Adrenal gland (tissue), 9 donors: ENCODE measurements at regions not wholly inside any gene's neighbourhood (a gene's known extent, or its start where the extent isn't known, plus 50 kb on each side); places are given as distances from the start of the nearest gene placed in this dataset.
"Not testable (repeated sequence)": the region's sequence is repeated elsewhere in the genome, so short reads cannot be mapped to it uniquely, and the experiment has no call there.

Experiments used
- DNase-seq, 7 donors: peaks; one replicate each; pipeline ENCODE4 v3.0.0-alpha.2; 2019 to 2020
- H3K27ac ChIP-seq, 5 donors: fragments of 200-600 bp; sonication (generic) in 4 of 5; 1 replicate in 3 of 5; 2 replicates in 2 of 5; pipeline versions ENCODE4 v1.5.1 to v1.8.0; 2016 to 2020; ENCODE audit warnings: mild to moderate bottlenecking in 1 of 5
- H3K27me3 ChIP-seq: fragments of 200-600 bp; 2 replicates; pipeline ENCODE4 v1.8.0; 2021
- H3K36me3 ChIP-seq, 2 donors: fragments of 200-600 bp; replicated peaks in 1 of 2; 1 replicate in 1 of 2; 2 replicates in 1 of 2; pipeline versions ENCODE4 v1.5.1 to v1.8.0; 2018 to 2022
- H3K4me1 ChIP-seq, 2 donors: fragments of 200-600 bp; replicated peaks in 1 of 2; 1 replicate in 1 of 2; 2 replicates in 1 of 2; pipeline versions ENCODE4 v1.5.1 to v1.8.0; 2018 to 2021
- H3K4me3 ChIP-seq, 4 donors: fragments of 200-600 bp; sonication (generic) in 3 of 4; one replicate each; pipeline ENCODE4 v1.5.1; 2016 to 2018
- H3K9me3 ChIP-seq, 3 donors: fragments of 200-600 bp; sonication (generic) in 1 of 3; replicated peaks in 1 of 3; 1 replicate in 2 of 3; 2 replicates in 1 of 3; pipeline versions ENCODE4 v1.5.1 to v1.8.0; 2016 to 2021
- POLR2A ChIP-seq, 2 donors: fragments of 450-650 bp; IDR thresholded peaks; one replicate each; pipeline ENCODE4 v1.6.1; 2017; ENCODE audit warnings: antibody characterized with exemption in 2 of 2, mild to moderate bottlenecking in 2 of 2, moderate library complexity in 1 of 2
- WGBS, 4 donors: extraction: QIAGEN DNeasy Blood & Tissue Kit in 2 of 4; methylation state at CpG; one replicate each; pipeline versions ENCODE4 v1.1.5 to v1.1.7; 2013 to 2017; 5-methylcytosine and 5-hydroxymethylcytosine counted together
- intact Hi-C, 2 donors: fragments of 100-400 bp; cut with DNase I; formaldehyde crosslinking; loops; one replicate each; pipeline versions ENCODE4 v1.14.1 to v1.15.0; 2022 to 2023
- TF ChIP-seq, protein P1 (sequence below), 6 experiments: fragments of 450-650 bp in 4 of 6; fragments of 200-600 bp in 2 of 6; sonication (generic) in 1 of 6; IDR thresholded peaks; 1 replicate in 5 of 6; 2 replicates in 1 of 6; pipeline versions ENCODE4 v1.5.1 to v1.8.0; 2016 to 2021; ENCODE audit warnings: antibody characterized with exemption in 6 of 6, mild to moderate bottlenecking in 2 of 6, moderate library complexity in 1 of 6
- donor health status: healthy with polysubstance abuse.
- donor health status: Bipolar disorder and iron deficiency.
- donor health status: DM: yes; HTN: yes; CAD: no.
- donor health status: DM: no; HTN: no; CAD: no.
- donor health status: DM: no; HTN: no; CAD: no.

GRCh38 chr5:115695310-115695880 lies 69.6 kb upstream of the TMED7 start:
- WGBS, 4 donors: 86 to 93% (median 92%) methylated on average over 4 of the region's 4 CpGs
- no peak for TF ChIP-seq POLR2A (IDR thresholded peaks at IDR 0.05)
- TF ChIP-seq, protein P1, sequence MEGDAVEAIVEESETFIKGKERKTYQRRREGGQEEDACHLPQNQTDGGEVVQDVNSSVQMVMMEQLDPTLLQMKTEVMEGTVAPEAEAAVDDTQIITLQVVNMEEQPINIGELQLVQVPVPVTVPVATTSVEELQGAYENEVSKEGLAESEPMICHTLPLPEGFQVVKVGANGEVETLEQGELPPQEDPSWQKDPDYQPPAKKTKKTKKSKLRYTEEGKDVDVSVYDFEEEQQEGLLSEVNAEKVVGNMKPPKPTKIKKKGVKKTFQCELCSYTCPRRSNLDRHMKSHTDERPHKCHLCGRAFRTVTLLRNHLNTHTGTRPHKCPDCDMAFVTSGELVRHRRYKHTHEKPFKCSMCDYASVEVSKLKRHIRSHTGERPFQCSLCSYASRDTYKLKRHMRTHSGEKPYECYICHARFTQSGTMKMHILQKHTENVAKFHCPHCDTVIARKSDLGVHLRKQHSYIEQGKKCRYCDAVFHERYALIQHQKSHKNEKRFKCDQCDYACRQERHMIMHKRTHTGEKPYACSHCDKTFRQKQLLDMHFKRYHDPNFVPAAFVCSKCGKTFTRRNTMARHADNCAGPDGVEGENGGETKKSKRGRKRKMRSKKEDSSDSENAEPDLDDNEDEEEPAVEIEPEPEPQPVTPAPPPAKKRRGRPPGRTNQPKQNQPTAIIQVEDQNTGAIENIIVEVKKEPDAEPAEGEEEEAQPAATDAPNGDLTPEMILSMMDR (IDR thresholded peaks at IDR 0.05): no peak

GRCh38 chr5:115691814-115692213 lies 66.0 kb upstream of the TMED7 start:
- H3K27me3 ChIP-seq, H3K36me3 ChIP-seq, H3K27ac ChIP-seq, DNase-seq, intact Hi-C loops, H3K4me1 ChIP-seq, H3K9me3 ChIP-seq, H3K4me3 ChIP-seq: not testable (repeated sequence)
- 81 to 98% (median 91%) methylated on average over 3 of the region's 3 CpGs for WGBS, 4 donors

More at GRCh38 chr5:115695310-115695880, 69.6 kb upstream of the TMED7 start:
- Histone ChIP-seq H3K36me3 (no peaks in the 10 kb centered on the region), H3K4me3 (no peak overlapping the region), H3K4me1 (no peaks in the 10 kb centered on the region), H3K27me3 (no peaks in the 10 kb centered on the region), H3K9me3 (no peaks in the 10 kb centered on the region), H3K27ac (no peak overlapping the region)
- intact Hi-C loops: no loop called here
- DNase-seq: no peak

GRCh38 chr5:115686738-115687074 lies 60.9 kb upstream of the TMED7 start:
- H3K9me3 ChIP-seq: no peaks in the 10 kb centered on the region
- no peak overlapping the region for H3K4me3 ChIP-seq
- no peak overlapping the region for H3K27ac ChIP-seq
- H3K36me3 ChIP-seq: no peaks in the 10 kb centered on the region
- WGBS, 4 donors: 69 to 85% (median 75%) methylated on average over 1 of the region's 1 CpG
- no peak for TF ChIP-seq POLR2A (IDR thresholded peaks at IDR 0.05)
- TF ChIP-seq, protein P1 (IDR thresholded peaks at IDR 0.05): no peak
- H3K27me3 ChIP-seq: no peaks in the 10 kb centered on the region
- DNase-seq: no peak
- intact Hi-C loops: no loop called here
- no peaks in the 10 kb centered on the region for H3K4me1 ChIP-seq

GRCh38 chr5:115686051-115686737 lies 60.4 kb upstream of the TMED7 start:
- H3K9me3 ChIP-seq: no peaks in the 10 kb centered on the region
- no peaks in the 10 kb centered on the region for H3K36me3 ChIP-seq
- H3K4me1 ChIP-seq: no peaks in the 10 kb centered on the region
- H3K27me3 ChIP-seq: no peaks in the 10 kb centered on the region
- TF ChIP-seq POLR2A (IDR thresholded peaks at IDR 0.05): no peak
- TF ChIP-seq, protein P1 (IDR thresholded peaks at IDR 0.05): no peak
- peak in 6 of 7 donors; percentile 11 to 31 (median 20) for DNase-seq
- intact Hi-C loops: no loop called here
- H3K27ac ChIP-seq: no peak overlapping the region
- WGBS, 4 donors: 58 to 68% (median 64%) methylated on average over 5 of the region's 5 CpGs
- H3K4me3 ChIP-seq: no peak overlapping the region

GRCh38 chr5:115685490-115685889 lies 59.7 kb upstream of the TMED7 start:
- H3K27ac ChIP-seq: no peak overlapping the region
- no peak for DNase-seq
- WGBS, 4 donors: 48 to 57% (median 53%) methylated on average over 2 of the region's 2 CpGs

More at GRCh38 chr5:115685490-115685889, 59.7 kb upstream of the TMED7 start:
- no peak overlapping the region for H3K4me3 ChIP-seq
- no peaks in the 10 kb centered on the region for H3K27me3 ChIP-seq
- no peaks in the 10 kb centered on the region for H3K4me1 ChIP-seq
- intact Hi-C loops: no loop called here
- H3K9me3 ChIP-seq: no peaks in the 10 kb centered on the region
- no peaks in the 10 kb centered on the region for H3K36me3 ChIP-seq
- TF ChIP-seq POLR2A (IDR thresholded peaks at IDR 0.05): no peak
- TF ChIP-seq, protein P1 (IDR thresholded peaks at IDR 0.05): no peak
